Pulmonary artery endothelial cell (primary cell): ENCODE measurements at regions not wholly inside any gene's neighbourhood (a gene's known extent, or its start where the extent isn't known, plus 50 kb on each side); places are given as distances from the start of the nearest gene placed in this dataset.

Experiments
- DNase-seq: peaks from one replicate; pipeline ENCODE4 v3.0.0-alpha.2; 2011; ENCODE audit warnings: low read depth, low spot score

GRCh38 chr2:120881981-120882788 is 146.5 kb downstream of the GLI2 start:
- no peak for DNase-seq

GRCh38 chr2:120883607-120884440 is 148.2 kb downstream of the GLI2 start:
- no peak for DNase-seq

GRCh38 chr2:120884472-120885290 is 149.0 kb downstream of the GLI2 start:
- DNase-seq, result no peak

GRCh38 chr2:120885321-120885720 is 149.7 kb downstream of the GLI2 start:
- DNase-seq, result no peak

GRCh38 chr2:120885749-120886148 is 150.1 kb downstream of the GLI2 start:
- no peak for DNase-seq

GRCh38 chr2:120886534-120887319 is 151.1 kb downstream of the GLI2 start:
- DNase-seq, result no peak

- DNase-seq, result no peak
These were observed 151.6 kb downstream of the GLI2 start for GRCh38 chr2:120887320-120887697.

GRCh38 chr2:120887741-120888231 is 152.1 kb downstream of the GLI2 start:
- DNase-seq, result no peak

- no peak for DNase-seq
These were observed 153.2 kb downstream of the GLI2 start for GRCh38 chr2:120888851-120889250.

GRCh38 chr2:120889936-120890335 is 154.3 kb downstream of the GLI2 start:
- DNase-seq, result no peak

- no peak for DNase-seq
These were observed 155.1 kb downstream of the GLI2 start for GRCh38 chr2:120890566-120891360.

GRCh38 chr2:120892271-120892966 is 156.8 kb downstream of the GLI2 start:
- no peak for DNase-seq

GRCh38 chr2:120892967-120893667 is 157.4 kb downstream of the GLI2 start:
- no peak for DNase-seq

GRCh38 chr2:120893811-120894584 is 158.3 kb downstream of the GLI2 start:
- no peak for DNase-seq

GRCh38 chr2:120894966-120895365 is 159.3 kb downstream of the GLI2 start:
- DNase-seq, result no peak

GRCh38 chr2:120896126-120896525 is 160.5 kb downstream of the GLI2 start:
- no peak for DNase-seq

GRCh38 chr2:120896901-120897300 is 161.2 kb downstream of the GLI2 start:
- DNase-seq, result no peak

GRCh38 chr2:120897399-120897798 is 161.7 kb downstream of the GLI2 start:
- no peak for DNase-seq
